ENCODE measurements at regions not wholly inside any gene's neighbourhood (a gene's known extent, or its start where the extent isn't known, plus 50 kb on each side); places are given as distances from the start of the nearest gene placed in this dataset.

GRCh38 chr22:48727454-48728058, 1100.1 kb downstream of the BRD1 start:
- TF ChIP-seq, protein P1, sequence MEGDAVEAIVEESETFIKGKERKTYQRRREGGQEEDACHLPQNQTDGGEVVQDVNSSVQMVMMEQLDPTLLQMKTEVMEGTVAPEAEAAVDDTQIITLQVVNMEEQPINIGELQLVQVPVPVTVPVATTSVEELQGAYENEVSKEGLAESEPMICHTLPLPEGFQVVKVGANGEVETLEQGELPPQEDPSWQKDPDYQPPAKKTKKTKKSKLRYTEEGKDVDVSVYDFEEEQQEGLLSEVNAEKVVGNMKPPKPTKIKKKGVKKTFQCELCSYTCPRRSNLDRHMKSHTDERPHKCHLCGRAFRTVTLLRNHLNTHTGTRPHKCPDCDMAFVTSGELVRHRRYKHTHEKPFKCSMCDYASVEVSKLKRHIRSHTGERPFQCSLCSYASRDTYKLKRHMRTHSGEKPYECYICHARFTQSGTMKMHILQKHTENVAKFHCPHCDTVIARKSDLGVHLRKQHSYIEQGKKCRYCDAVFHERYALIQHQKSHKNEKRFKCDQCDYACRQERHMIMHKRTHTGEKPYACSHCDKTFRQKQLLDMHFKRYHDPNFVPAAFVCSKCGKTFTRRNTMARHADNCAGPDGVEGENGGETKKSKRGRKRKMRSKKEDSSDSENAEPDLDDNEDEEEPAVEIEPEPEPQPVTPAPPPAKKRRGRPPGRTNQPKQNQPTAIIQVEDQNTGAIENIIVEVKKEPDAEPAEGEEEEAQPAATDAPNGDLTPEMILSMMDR (IDR thresholded peaks at IDR 0.05): no peak
- DNase-seq: no peak
- Mint-ChIP-seq H3K27ac (no peak overlapping the region), H3K9me3 (peaks cover 62% of the 10 kb centered on the region), H3K4me3 (no peak overlapping the region), H3K27me3 (ENCODE audit: insufficient read depth) (peaks cover under 1% of the 10 kb centered on the region), H3K4me1 (ENCODE audit: low read depth) (no peaks in the 10 kb centered on the region), H3K36me3 (ENCODE audit: low read depth) (peaks cover 15% of the 10 kb centered on the region)

DNA sequence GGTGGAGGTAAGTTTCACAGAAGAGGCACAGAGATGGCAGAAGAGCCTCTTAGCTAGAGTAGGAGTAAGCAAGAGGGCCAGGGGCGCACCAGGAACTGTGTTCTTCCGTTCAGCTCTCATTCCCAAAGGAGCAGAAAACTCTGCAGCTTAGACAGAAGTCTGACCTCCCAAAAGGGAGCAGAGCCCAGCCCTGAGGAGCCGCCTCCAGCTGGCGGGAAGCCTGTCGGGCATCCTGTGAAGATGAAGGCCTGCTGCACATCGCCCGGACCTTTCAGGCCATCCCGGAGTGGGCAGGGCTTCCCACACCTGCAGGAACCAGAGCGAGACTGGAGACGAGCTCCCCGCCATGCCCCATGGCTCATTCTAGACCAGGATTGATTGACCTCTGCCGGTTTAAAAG, 1102.8 kb downstream of the BRD1 start:
- Mint-ChIP-seq H3K4me1 (ENCODE audit: low read depth) (no peaks in the 10 kb centered on the region), H3K27ac (no peak overlapping the region)

GRCh38 chr22:48722661-48723060, 1105.0 kb downstream of the BRD1 start:
- H3K27ac Mint-ChIP-seq: no peak overlapping the region
- H3K4me3 Mint-ChIP-seq: no peak overlapping the region
- H3K4me1 Mint-ChIP-seq (ENCODE audit: low read depth): no peaks in the 10 kb centered on the region
- H3K9me3 Mint-ChIP-seq: peaks cover 71% of the 10 kb centered on the region
- H3K27me3 Mint-ChIP-seq (ENCODE audit: insufficient read depth): peaks cover 2% of the 10 kb centered on the region
- 0 out of 2 replicates have a peak, but pooled peaks cover 6% of the 10 kb centered on the region for H3K36me3 Mint-ChIP-seq (ENCODE audit: low read depth)
- TF ChIP-seq, protein P1 (IDR thresholded peaks at IDR 0.05): no peak
- no peak for DNase-seq

More for the DNA sequence above, 1102.8 kb downstream of the BRD1 start:
- peaks cover 61% of the 10 kb centered on the region for H3K9me3 Mint-ChIP-seq
- H3K4me3 Mint-ChIP-seq: no peak overlapping the region
- TF ChIP-seq, protein P1 (IDR thresholded peaks at IDR 0.05): no peak
- no peak for DNase-seq
- peaks cover 2% of the 10 kb centered on the region for H3K27me3 Mint-ChIP-seq (ENCODE audit: insufficient read depth)
- 0 out of 2 replicates have a peak, but pooled peaks cover 6% of the 10 kb centered on the region for H3K36me3 Mint-ChIP-seq (ENCODE audit: low read depth)

- Mint-ChIP-seq H3K4me3 (no peak overlapping the region), H3K27ac (no peak overlapping the region), H3K4me1 (ENCODE audit: low read depth) (no peaks in the 10 kb centered on the region), H3K27me3 (ENCODE audit: insufficient read depth) (peaks cover 3% of the 10 kb centered on the region), H3K36me3 (ENCODE audit: low read depth) (peaks cover 13% of the 10 kb centered on the region), H3K9me3 (peaks cover 73% of the 10 kb centered on the region)
- DNase-seq: no peak
- TF ChIP-seq, protein P1 (IDR thresholded peaks at IDR 0.05): no peak
Observed at GRCh38 chr22:48721395-48721669, 1106.3 kb downstream of the BRD1 start.

DNA sequence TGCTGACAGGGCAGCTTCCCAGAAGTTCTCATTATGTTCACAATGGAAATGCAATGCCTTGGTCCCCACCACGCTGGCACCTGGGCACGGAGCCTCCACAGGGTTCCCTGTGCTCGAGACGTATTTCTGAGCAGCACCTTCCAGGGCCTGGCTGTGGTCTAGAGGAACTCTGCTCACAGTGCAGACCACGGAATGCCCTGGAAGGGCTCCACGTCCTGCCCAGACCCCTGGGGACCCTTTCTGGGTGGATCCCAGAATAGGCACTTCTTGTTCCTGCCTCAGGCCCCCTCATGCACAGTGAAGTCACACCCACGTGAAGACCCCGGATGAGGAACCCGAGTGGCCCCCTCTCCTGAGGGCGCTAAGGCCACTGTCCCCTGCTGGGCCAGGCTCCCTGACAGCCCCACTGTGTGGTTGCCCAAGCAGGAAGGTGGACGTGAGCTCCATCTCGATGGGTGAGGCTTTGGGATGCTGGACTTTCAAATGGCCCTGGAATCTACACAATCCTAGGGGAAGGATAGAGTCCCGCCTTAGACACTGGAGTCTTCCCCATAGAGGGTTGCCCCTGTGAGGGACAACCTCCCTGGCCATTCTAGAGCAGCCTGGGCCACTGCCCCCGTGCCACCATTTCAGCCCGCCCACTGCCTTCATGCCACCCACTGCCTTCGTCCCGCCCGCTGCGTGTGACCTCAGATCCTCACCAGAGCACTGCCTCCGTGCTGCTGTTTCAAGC, 1106.8 kb downstream of the BRD1 start:
- Mint-ChIP-seq H3K27me3 (ENCODE audit: insufficient read depth) (peaks cover 3% of the 10 kb centered on the region), H3K36me3 (ENCODE audit: low read depth) (peaks cover 13% of the 10 kb centered on the region), H3K4me3 (no peak overlapping the region), H3K9me3 (peaks cover 73% of the 10 kb centered on the region), H3K27ac (no peak overlapping the region), H3K4me1 (ENCODE audit: low read depth) (no peaks in the 10 kb centered on the region)
- DNase-seq: no peak
- TF ChIP-seq, protein P1 (IDR thresholded peaks at IDR 0.05): no peak
